GM21576 (cell line): ENCODE measurements at regions not wholly inside any gene's neighbourhood (a gene's known extent, or its start where the extent isn't known, plus 50 kb on each side); places are given as distances from the start of the nearest gene placed in this dataset.
"Not testable (repeated sequence)": the region's sequence is repeated elsewhere in the genome, so short reads cannot be mapped to it uniquely, and the experiment has no call there.

ENCODE experiments used
- ATAC-seq: cut with Tn5 transposase; IDR thresholded peaks from one replicate; pipeline ENCODE4 v1.9.1; 2021; ENCODE audit warnings: mild to moderate bottlenecking, moderate library complexity; ENCODE audit not compliant: unreplicated experiment

GRCh38 chr18:73590950-73591349, 556.7 kb downstream of the FBXO15 start:
- ATAC-seq = no peak

GRCh38 chr18:73579698-73580097, 567.9 kb downstream of the FBXO15 start:
- no peak for ATAC-seq

DNA sequence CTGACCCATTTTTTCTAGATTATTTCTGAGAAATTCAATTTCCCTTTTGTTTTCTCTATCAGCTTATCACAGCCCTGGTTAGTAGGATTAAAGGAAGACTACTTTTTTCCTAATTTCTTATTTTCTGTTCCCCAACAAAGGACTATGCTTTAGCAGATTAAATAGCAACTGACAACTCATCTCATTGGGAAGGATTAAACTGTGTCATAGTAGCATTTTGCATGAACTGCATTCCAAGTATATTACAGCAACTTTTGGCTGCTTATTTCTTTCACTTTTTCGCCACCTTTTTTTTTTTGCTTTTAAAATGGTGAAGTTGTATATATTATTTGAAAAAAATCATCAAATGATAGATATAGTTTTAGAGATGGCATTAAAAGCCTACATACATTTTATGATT, 570.3 kb downstream of the FBXO15 start:
- no peak for ATAC-seq

DNA sequence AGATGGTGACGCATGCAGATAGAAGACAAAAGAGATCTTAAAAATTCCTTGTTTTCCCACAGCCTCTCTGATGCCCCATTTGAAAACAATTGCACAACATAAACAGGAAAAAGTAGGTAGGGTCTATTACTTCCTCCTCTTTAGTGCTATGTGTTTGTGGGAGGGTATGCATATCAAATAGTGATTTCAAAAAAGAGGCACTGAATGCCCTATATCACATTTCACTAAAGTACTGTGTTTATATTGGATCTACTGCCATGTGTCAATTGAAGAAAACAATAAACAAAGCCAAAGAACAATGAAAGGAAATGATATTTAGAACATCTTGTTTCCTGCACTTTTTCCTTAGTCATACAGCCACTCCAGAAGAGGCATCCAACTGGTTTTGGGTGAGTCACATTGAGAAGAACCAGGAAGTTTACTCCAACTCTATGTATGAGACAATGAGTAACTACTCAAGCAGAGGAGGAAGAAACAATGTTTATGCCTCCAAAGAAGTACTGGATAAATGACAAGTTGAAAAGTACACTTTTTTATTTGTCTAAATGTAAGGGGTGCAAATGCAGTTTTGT, 583.6 kb downstream of the FBXO15 start:
- no peak for ATAC-seq

- ATAC-seq = no peak
Measured at GRCh38 chr18:73563345-73563744, 584.3 kb downstream of the FBXO15 start.

DNA sequence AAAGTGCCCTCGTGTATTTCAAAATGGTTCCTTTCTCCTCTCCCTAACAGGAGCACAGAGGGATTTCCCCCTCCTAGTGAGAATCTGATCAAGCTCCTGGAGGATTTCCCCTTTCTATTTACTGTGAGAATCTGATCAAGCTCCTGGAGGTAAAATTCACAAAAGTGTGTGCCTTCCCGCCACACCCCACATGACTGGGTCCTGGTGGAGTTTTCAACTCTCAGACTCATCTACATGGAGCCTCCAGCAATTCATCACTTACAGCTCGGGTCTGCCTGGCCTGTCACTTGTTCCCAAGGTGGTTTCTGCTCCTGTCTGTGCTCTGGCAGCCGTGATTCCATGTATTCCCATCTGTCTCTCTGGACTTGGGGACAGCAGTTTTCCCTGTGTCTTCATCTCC, 590.7 kb downstream of the FBXO15 start:
- ATAC-seq = no peak

GRCh38 chr18:73552171-73552570, 595.5 kb downstream of the FBXO15 start:
- no peak for ATAC-seq

DNA sequence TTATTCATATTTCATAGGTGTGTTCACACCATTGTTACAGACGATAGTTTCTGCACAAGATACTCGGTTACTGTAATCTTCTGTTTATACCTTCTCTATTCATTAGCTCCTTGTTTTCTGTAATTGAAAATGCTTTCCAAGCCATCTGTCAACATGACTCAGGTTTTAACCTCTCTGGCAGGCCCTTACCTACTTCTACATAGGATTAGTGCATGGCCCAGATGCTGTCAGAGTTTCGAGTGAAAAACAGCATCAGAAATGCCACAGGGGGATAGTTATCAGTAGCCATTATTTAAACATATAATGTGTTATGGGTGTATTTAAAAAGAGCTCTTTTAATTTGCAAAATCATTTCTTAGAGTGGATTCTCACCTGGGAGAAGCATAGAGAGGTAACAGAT, 596.4 kb downstream of the FBXO15 start:
- ATAC-seq = no peak

DNA sequence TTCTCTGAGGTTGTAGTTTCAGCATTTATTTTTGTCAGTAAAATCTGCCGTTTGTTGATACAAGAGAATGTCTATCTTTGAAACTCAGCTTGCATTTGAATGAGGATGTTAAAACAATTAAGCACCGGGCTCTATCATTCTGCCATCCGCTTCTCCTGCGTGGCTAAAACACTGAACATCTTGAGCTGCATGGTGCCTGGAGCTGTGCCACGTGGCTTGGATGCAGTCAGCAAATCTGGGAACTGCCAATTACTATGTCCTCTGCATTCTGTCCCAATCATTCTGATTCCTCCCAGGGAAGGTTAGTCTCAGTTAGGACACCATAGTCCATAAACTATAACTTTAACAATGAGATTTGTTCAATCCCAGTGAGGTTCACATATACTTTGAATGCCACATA, 598.4 kb downstream of the FBXO15 start:
- ATAC-seq = no peak

GRCh38 chr18:73545472-73545871, 602.2 kb downstream of the FBXO15 start:
- ATAC-seq = no peak

DNA sequence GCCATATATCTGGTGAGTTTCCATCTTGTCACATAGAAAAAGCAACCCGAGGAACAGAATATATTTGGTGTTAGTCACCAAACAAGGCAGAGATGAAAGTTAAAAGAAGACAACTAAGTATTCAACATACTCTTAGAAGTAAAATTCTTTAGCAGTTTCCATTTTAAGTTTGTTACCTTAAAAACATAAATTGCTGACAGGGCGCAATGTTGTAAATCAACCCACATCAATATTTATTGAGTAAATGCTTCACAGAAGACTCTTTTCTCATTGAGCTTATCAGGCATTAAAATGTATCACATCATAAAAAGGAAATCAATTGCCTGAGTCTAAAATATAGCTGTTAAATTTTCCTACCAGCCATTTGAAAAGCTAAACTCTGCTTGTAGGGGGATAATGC, 603.0 kb downstream of the FBXO15 start:
- ATAC-seq = no peak

DNA sequence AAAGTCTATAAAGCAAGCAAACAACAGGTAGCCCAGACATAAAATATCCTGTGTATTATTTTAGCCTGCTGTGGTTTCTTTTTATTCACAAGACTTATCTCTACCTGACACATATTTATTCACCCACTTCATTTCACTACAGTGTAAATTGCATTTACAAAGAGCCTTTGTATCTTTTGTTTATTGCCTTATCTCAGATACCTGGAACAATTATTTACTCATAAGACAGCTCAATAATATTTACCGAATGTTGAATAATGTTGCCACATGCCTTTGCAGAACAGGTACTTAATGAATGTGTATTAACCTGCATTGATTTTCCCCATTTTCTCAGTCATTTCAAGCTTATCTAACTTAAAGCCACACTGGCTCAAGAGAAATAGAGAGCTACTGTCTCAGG, 603.6 kb downstream of the FBXO15 start:
- ATAC-seq = no peak

GRCh38 chr18:73535990-73536389, 611.6 kb downstream of the FBXO15 start:
- no peak for ATAC-seq

GRCh38 chr18:73535189-73535588, 612.4 kb downstream of the FBXO15 start:
- no peak for ATAC-seq

DNA sequence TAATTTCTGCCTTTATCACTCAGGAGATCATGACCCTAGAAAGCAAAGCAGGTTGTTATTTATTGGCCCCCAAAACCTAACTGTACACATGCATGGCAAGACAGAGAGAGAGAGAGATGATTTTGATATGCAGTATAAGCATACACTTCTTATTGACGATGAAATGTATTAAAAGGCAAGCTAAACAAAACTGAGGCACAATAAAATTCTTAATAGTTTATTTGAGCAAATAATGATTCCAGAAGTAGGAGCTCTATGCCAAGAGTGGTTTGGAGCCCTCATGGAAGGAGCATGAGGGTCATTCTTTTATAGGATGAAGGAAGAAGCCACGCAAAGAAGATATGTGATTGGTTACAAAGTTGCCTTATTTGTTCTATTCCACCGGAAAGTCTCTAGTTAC, 616.0 kb downstream of the FBXO15 start:
- ATAC-seq = no peak

- no peak for ATAC-seq
Measured at GRCh38 chr18:73528066-73528465, 619.6 kb downstream of the FBXO15 start.

- ATAC-seq = no peak
Measured at GRCh38 chr18:73520229-73520628, 627.4 kb downstream of the FBXO15 start.

DNA sequence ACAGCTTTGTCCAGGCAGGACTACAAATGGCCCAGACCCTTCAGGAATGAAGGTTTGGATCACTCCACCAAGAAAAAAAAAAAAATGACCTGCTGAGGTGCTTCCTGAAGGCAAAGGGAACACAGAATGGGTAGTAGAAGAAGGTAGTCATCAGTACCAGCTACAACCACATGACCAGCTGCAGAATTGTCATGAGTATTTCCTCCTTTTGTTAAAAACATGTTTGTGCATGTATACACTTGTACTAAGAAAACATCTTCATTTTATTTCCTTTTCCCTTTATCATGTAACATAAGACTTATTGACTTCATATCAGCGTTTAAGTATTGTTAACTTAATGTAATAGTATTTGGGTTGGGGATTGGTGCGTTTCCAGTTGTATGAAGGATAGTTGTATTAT, 631.6 kb downstream of the FBXO15 start:
- not testable (repeated sequence) for ATAC-seq

DNA sequence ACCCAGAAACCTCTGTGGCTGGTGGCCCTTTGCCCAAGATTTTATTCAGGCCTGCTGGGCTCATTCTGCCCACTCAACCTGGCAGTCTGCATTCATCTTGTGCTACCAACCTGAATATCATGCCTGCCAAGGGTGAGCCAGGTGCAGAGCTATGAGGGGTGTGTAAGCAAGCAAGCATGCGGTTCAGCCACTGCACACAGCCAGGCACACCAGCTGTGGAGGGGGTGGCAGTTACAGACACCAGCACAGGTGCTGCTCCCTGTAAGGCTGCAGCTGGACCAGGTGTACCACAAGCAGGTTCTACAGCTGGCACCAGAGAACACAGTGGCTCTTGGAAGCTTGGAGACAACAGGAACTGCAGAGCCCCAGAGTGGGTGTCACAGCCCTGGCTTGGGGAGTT, 633.2 kb downstream of the FBXO15 start:
- ATAC-seq = no peak

DNA sequence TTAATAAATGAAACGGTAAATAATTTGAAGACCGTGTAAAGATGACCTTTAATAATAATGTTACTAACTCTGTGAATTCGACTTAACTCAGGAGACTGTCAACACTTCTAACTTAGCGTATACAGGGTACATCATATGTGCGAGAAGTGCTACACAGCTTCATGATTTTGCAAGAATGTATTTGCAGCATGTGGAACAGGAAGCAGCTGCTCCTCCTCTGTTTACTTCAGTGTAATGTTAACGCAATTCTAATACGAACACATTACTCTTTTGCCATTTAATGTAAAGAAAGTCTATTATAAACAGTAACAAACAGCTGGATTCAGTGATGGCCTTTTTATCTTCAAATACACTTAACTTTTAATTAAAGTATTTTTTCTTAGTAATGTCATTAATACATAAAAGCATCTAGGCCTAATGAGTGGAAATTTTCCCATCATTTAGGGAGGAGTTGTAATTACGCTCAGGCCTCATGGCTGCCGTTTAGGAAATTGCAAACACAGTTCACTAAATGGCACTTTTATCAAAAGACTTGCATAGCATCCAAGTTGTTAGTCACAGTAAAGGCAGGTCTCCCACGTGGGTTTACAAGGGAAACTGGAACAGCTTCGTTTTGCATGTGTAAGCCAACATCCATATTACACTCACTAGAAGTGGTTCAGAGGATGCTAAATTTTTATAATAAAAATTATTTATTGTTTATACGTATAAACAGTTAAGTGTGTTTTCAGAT, 635.7 kb downstream of the FBXO15 start:
- no peak for ATAC-seq

DNA sequence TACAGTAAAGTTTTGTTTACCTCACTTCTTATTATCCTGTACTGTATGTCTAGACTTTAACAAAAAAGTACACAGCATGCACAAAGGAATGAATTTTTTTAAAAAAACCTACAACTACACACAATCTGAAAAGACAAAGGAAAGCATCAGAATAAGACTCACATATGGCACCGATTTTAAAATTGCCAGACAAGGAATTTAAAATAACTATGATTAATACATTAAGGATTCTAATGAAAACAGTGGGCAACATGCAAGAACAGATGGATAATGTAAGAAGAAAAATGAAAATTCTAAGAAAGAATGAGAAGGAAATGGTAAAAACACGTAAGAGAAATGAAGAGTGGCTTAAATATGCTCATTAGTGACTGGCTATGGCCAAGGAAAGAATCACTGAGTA, 638.2 kb downstream of the FBXO15 start:
- no peak for ATAC-seq

DNA sequence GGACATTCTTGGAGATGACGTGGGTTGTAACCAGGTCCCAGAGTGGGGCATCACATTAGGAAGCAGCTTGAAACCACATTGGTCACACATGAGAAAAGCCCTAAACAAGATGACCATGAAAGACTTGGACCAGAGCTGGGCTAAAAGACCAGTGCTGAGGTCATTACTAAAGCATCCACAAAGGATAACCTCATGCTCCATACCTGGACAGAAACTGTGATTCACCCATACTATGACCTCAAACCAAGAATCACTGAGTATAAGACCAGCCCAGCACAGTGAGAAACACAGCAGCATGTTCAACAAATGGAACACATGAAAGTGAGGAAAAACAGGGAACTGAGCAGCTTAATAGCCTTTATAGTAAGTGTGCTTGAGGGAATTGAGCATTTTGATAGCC, 635.5 kb upstream of the NETO1 start:
- no peak for ATAC-seq

GRCh38 chr18:73487966-73488365, 620.2 kb upstream of the NETO1 start:
- ATAC-seq = no peak
